GM21515 (cell line): ENCODE measurements at regions not wholly inside any gene's neighbourhood (a gene's known extent, or its start where the extent isn't known, plus 50 kb on each side); places are given as distances from the start of the nearest gene placed in this dataset.
"Not testable (repeated sequence)": the region's sequence is repeated elsewhere in the genome, so short reads cannot be mapped to it uniquely, and the experiment has no call there.

Source experiments
- ATAC-seq: cut with Tn5 transposase; IDR thresholded peaks from one replicate; pipeline ENCODE4 v1.9.1; 2021; ENCODE audit not compliant: unreplicated experiment

- ATAC-seq = no peak
These were observed 902.4 kb upstream of the RAG2 start for GRCh38 chr11:37500425-37500824.

GRCh38 chr11:37497326-37497725 is 899.3 kb upstream of the RAG2 start:
- no peak for ATAC-seq

GRCh38 chr11:37496201-37496600 is 898.2 kb upstream of the RAG2 start:
- no peak for ATAC-seq

GRCh38 chr11:37484298-37484697 is 886.3 kb upstream of the RAG2 start:
- no peak for ATAC-seq

GRCh38 chr11:37483761-37484160 is 885.7 kb upstream of the RAG2 start:
- no peak for ATAC-seq

- no peak for ATAC-seq
These were observed 876.9 kb upstream of the RAG2 start for GRCh38 chr11:37474889-37475288.

GRCh38 chr11:37468344-37468743 is 870.3 kb upstream of the RAG2 start:
- ATAC-seq = no peak

GRCh38 chr11:37465221-37465620 is 867.2 kb upstream of the RAG2 start:
- ATAC-seq = no peak

- no peak for ATAC-seq
These were observed 861.4 kb upstream of the RAG2 start for GRCh38 chr11:37459456-37459855.

GRCh38 chr11:37456746-37457145 is 858.7 kb upstream of the RAG2 start:
- ATAC-seq = no peak

- no peak for ATAC-seq
These were observed 853.9 kb upstream of the RAG2 start for GRCh38 chr11:37451903-37452302.

GRCh38 chr11:37450613-37451012 is 852.6 kb upstream of the RAG2 start:
- no peak for ATAC-seq

- ATAC-seq = no peak
These were observed 851.1 kb upstream of the RAG2 start for GRCh38 chr11:37449146-37449545.

GRCh38 chr11:37442576-37442975 is 844.5 kb upstream of the RAG2 start:
- no peak for ATAC-seq

- ATAC-seq = not testable (repeated sequence)
These were observed 833.7 kb upstream of the RAG2 start for GRCh38 chr11:37431633-37432230.

GRCh38 chr11:37430966-37431632 is 833.1 kb upstream of the RAG2 start:
- not testable (repeated sequence) for ATAC-seq

GRCh38 chr11:37422511-37422910 is 824.5 kb upstream of the RAG2 start:
- ATAC-seq = no peak

- no peak for ATAC-seq
These were observed 813.3 kb upstream of the RAG2 start for GRCh38 chr11:37411289-37411688.

- ATAC-seq = no peak
These were observed 811.1 kb upstream of the RAG2 start for GRCh38 chr11:37409124-37409523.

- no peak for ATAC-seq
These were observed 809.4 kb upstream of the RAG2 start for GRCh38 chr11:37407461-37407860.

- no peak for ATAC-seq
These were observed 808.6 kb upstream of the RAG2 start for GRCh38 chr11:37406651-37407050.

- no peak for ATAC-seq
These were observed 806.2 kb upstream of the RAG2 start for GRCh38 chr11:37404231-37404630.

- ATAC-seq = no peak
These were observed 804.6 kb upstream of the RAG2 start for GRCh38 chr11:37402663-37403062.
